ENCODE measurements at regions not wholly inside any gene's neighbourhood (a gene's known extent, or its start where the extent isn't known, plus 50 kb on each side); places are given as distances from the start of the nearest gene placed in this dataset.

- DNase-seq (ENCODE audit: low read depth), result no peak
- no peak for TF ChIP-seq CTCF (conservative IDR thresholded peaks at IDR 0.05; ENCODE audit: low read depth, low read length)
- no peak overlapping the region for H3K4me3 ChIP-seq (ENCODE audit: low read depth, low read length)
Measured at GRCh38 chr7:25424113-25424512, 195.8 kb upstream of the NPVF start.

GRCh38 chr7:25424855-25425254 is 196.6 kb upstream of the NPVF start:
- TF ChIP-seq CTCF (conservative IDR thresholded peaks at IDR 0.05; ENCODE audit: low read depth, low read length), result no peak
- H3K4me3 ChIP-seq (ENCODE audit: low read depth, low read length), result no peak overlapping the region
- no peak for DNase-seq (ENCODE audit: low read depth)

GRCh38 chr7:25427721-25428120 is 199.4 kb upstream of the NPVF start:
- no peak overlapping the region for H3K4me3 ChIP-seq (ENCODE audit: low read depth, low read length)
- no peak for TF ChIP-seq CTCF (conservative IDR thresholded peaks at IDR 0.05; ENCODE audit: low read depth, low read length)
- DNase-seq (ENCODE audit: low read depth), result no peak

GRCh38 chr7:25429731-25430130 is 201.4 kb upstream of the NPVF start:
- no peak for DNase-seq (ENCODE audit: low read depth)
- TF ChIP-seq CTCF (conservative IDR thresholded peaks at IDR 0.05; ENCODE audit: low read depth, low read length), result no peak
- no peak overlapping the region for H3K4me3 ChIP-seq (ENCODE audit: low read depth, low read length)

- no peak for TF ChIP-seq CTCF (conservative IDR thresholded peaks at IDR 0.05; ENCODE audit: low read depth, low read length)
- no peak overlapping the region for H3K4me3 ChIP-seq (ENCODE audit: low read depth, low read length)
- DNase-seq (ENCODE audit: low read depth), result no peak
Measured at GRCh38 chr7:25430200-25430931, 202.1 kb upstream of the NPVF start.

- H3K4me3 ChIP-seq (ENCODE audit: low read depth, low read length), result no peak overlapping the region
- TF ChIP-seq CTCF (conservative IDR thresholded peaks at IDR 0.05; ENCODE audit: low read depth, low read length), result no peak
- no peak for DNase-seq (ENCODE audit: low read depth)
Measured at GRCh38 chr7:25431956-25432450, 203.7 kb upstream of the NPVF start.

- no peak for TF ChIP-seq CTCF (conservative IDR thresholded peaks at IDR 0.05; ENCODE audit: low read depth, low read length)
- DNase-seq (ENCODE audit: low read depth), result no peak
Measured at GRCh38 chr7:25432807-25433206, 204.5 kb upstream of the NPVF start.

More at GRCh38 chr7:25432807-25433206, 204.5 kb upstream of the NPVF start:
- no peak overlapping the region for H3K4me3 ChIP-seq (ENCODE audit: low read depth, low read length)

All from choroid plexus epithelial cell (primary cell).